Neural crest cell (in vitro differentiated cells): ENCODE measurements at regions not wholly inside any gene's neighbourhood (a gene's known extent, or its start where the extent isn't known, plus 50 kb on each side); places are given as distances from the start of the nearest gene placed in this dataset.

Experiments
- DNase-seq: peaks from one replicate; pipeline ENCODE4 v3.0.0; 2021; ENCODE audit warnings: low read depth, mixed read lengths, low spot score
- H3K27ac Mint-ChIP-seq: one replicate; pipeline ENCODE4 v1.8.0; 2021; ENCODE audit warnings: mild to moderate bottlenecking, mixed read lengths; ENCODE audit not compliant: unreplicated experiment
- H3K27me3 Mint-ChIP-seq: 2 replicates; pipeline ENCODE4 v1.8.0; 2021; ENCODE audit warnings: low read depth, mild to moderate bottlenecking, mixed read lengths
- H3K36me3 Mint-ChIP-seq: 2 replicates; pipeline ENCODE4 v1.8.0; 2021; ENCODE audit warnings: low read depth, mild to moderate bottlenecking, mixed read lengths
- H3K4me1 Mint-ChIP-seq: 2 replicates; pipeline ENCODE4 v1.8.0; 2021; ENCODE audit warnings: mixed read lengths
- H3K4me3 Mint-ChIP-seq: one replicate; pipeline ENCODE4 v1.8.0; 2021; ENCODE audit warnings: mild to moderate bottlenecking, mixed read lengths
- H3K9me3 Mint-ChIP-seq: 2 replicates; pipeline ENCODE4 v1.8.0; 2021; ENCODE audit warnings: mixed read lengths
- CTCF ChIP-seq: fragments of 200-600 bp; sonication (generic); conservative IDR thresholded peaks from 2 replicates; pipeline ENCODE4 v1.5.0; 2021; ENCODE audit warnings: antibody characterized with exemption, mild to moderate bottlenecking

GRCh38 chr6:56346958-56347357 lies 99.6 kb upstream of the COL21A1 start:
- Mint-ChIP-seq H3K4me3 (no peak overlapping the region), H3K27ac (no peak overlapping the region)

DNA sequence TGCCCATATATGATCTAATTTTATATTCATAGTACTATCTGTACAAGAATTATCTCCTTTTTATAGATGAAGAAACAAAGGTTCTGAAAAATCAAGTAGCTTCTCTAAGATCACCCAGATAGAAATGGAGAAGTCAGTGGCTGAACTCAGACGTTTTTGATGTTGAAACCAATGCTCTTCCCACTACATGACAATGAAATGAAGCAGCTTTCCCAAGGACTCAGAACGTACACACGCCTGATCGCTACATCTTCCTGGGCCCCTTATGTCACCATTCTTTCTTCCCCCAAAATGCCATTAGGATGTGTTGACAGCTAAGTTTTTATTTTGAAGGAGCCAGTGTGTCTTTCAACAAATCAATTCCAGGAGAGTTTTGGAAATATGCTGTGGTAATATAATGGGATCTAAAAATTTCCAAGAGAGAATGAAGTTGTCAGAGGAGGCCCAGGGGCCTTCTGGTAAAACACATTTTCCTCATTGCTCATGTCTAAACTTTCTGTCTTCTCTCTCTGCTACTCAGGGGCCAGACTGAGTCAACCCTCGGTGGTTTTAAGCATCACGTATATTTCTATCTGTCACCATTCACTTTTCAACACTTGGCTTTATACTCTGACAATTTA lies 98.1 kb upstream of the COL21A1 start:
- Mint-ChIP-seq H3K27ac (no peak overlapping the region), H3K27me3 (no peaks in the 10 kb centered on the region), H3K9me3 (peaks cover 4% of the 10 kb centered on the region), H3K36me3 (no peaks in the 10 kb centered on the region), H3K4me3 (no peak overlapping the region), H3K4me1 (peaks cover 11% of the 10 kb centered on the region)
- no peak for TF ChIP-seq CTCF
- DNase-seq: no peak

More at GRCh38 chr6:56346958-56347357, 99.6 kb upstream of the COL21A1 start:
- Mint-ChIP-seq H3K4me1 (peaks cover 11% of the 10 kb centered on the region), H3K27me3 (no peaks in the 10 kb centered on the region), H3K36me3 (no peaks in the 10 kb centered on the region), H3K9me3 (peaks cover 4% of the 10 kb centered on the region)
- DNase-seq: no peak
- no peak for TF ChIP-seq CTCF

GRCh38 chr6:56343295-56343694 lies 95.9 kb upstream of the COL21A1 start:
- Mint-ChIP-seq H3K27me3 (no peaks in the 10 kb centered on the region), H3K4me1 (peaks cover 5% of the 10 kb centered on the region), H3K27ac (no peak overlapping the region), H3K9me3 (peaks cover 4% of the 10 kb centered on the region), H3K4me3 (no peak overlapping the region), H3K36me3 (no peaks in the 10 kb centered on the region)
- TF ChIP-seq CTCF: no peak
- DNase-seq: no peak

DNA sequence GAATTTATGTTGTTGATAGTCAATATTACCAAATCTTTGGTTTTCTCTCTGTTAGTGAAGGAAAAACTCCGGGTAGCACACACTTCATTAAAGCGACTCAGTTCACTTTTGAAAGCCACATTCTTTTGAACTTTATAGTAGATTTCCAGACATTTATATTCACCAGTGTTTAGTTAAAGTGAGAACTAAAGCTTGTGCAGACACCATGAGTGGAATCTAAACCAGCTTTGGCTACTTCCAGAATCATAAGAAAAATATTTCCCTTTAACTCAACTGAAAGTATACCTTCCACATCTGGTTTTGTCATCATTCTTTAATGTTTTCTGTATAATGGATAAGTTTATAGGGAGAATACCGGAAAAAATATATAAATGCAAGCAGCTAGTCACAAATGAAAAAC lies 92.1 kb upstream of the COL21A1 start:
- no peaks in the 10 kb centered on the region for H3K9me3 Mint-ChIP-seq
- no peak for TF ChIP-seq CTCF

DNA sequence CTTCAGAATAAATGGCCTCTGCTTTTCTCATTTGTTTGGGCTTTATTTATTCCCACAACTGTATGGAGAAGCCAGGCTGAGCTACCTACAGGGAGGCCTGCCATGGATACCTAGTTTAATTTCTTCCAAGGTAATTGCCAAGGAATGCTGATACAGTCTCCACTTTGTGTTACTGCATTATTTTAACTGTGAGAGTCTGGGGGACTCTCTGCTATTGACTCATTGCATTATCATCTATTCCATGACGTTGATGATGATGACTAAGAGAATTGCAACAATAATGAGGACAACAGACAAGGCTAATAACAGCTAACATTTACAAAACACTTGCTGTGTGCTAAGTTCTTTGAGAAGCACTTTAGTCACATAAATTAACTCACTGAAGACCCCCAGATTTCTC lies 88.3 kb upstream of the COL21A1 start:
- Mint-ChIP-seq H3K27ac (no peak overlapping the region), H3K36me3 (no peaks in the 10 kb centered on the region), H3K27me3 (no peaks in the 10 kb centered on the region), H3K9me3 (no peaks in the 10 kb centered on the region), H3K4me3 (no peak overlapping the region), H3K4me1 (no peaks in the 10 kb centered on the region)
- no peak for DNase-seq
- no peak for TF ChIP-seq CTCF

More for the DNA sequence above, 92.1 kb upstream of the COL21A1 start:
- no peak for DNase-seq
- Mint-ChIP-seq H3K27ac (no peak overlapping the region), H3K4me1 (no peaks in the 10 kb centered on the region), H3K4me3 (no peak overlapping the region), H3K36me3 (no peaks in the 10 kb centered on the region), H3K27me3 (no peaks in the 10 kb centered on the region)
